CD14-positive monocyte (primary cell): ENCODE measurements at regions not wholly inside any gene's neighbourhood (a gene's known extent, or its start where the extent isn't known, plus 50 kb on each side); places are given as distances from the start of the nearest gene placed in this dataset.

Source experiments
- DNase-seq, 3 donors: peaks; one replicate each; pipeline ENCODE4 v3.0.0-alpha.2; 2011 to 2022
- H2AFZ ChIP-seq: 2 replicates; pipeline ENCODE4 v1.6.0; 2012; ENCODE audit warnings: mild to moderate bottlenecking, low read depth, low read length, inconsistent platforms; ENCODE audit not compliant: insufficient read depth, poor library complexity, severe bottlenecking
- H3K27ac ChIP-seq, 2 donors: 1 replicate in 1 of 2; 2 replicates in 1 of 2; pipeline ENCODE4 v1.5.1; 2012 to 2013; ENCODE audit warnings: low read length in 2 of 2, control low read depth in 1 of 2, inconsistent platforms in 1 of 2, low read depth in 1 of 2, mild to moderate bottlenecking in 1 of 2
- H3K27me3 ChIP-seq, 2 donors: one replicate each; pipeline versions ENCODE4 v1.6.0 to v1.6.1; 2011 to 2013; ENCODE audit warnings: low read length in 2 of 2; ENCODE audit not compliant: control insufficient read depth in 2 of 2, insufficient read depth in 2 of 2
- H3K36me3 ChIP-seq, 2 donors: replicated peaks in 1 of 2; 1 replicate in 1 of 2; 2 replicates in 1 of 2; pipeline versions ENCODE4 v1.5.1 to v1.6.1; 2012 to 2013; ENCODE audit warnings: low read length in 2 of 2, control low read depth in 1 of 2, inconsistent platforms in 1 of 2, mild to moderate bottlenecking in 1 of 2; ENCODE audit not compliant: insufficient read depth in 2 of 2, control insufficient read depth in 1 of 2
- H3K4me1 ChIP-seq, 2 donors: 1 replicate in 1 of 2; 2 replicates in 1 of 2; pipeline versions ENCODE4 v1.5.1 to v1.6.1; 2012 to 2013; ENCODE audit warnings: low read length in 2 of 2, control low read depth in 1 of 2, inconsistent platforms in 1 of 2, mild to moderate bottlenecking in 1 of 2, moderate library complexity in 1 of 2; ENCODE audit not compliant: insufficient read depth in 2 of 2, control insufficient read depth in 1 of 2
- H3K4me2 ChIP-seq: replicated peaks from 2 replicates; pipeline ENCODE3; 2012; ENCODE audit warnings: low read length, moderate library complexity, mild to moderate bottlenecking; ENCODE audit not compliant: poor library complexity, severe bottlenecking; ENCODE audit errors: extremely low read depth
- H3K4me3 ChIP-seq, 3 experiments: fragments of 200-600 bp in 1 of 3; sonication (generic) in 1 of 3; replicated peaks in 1 of 3; 1 replicate in 2 of 3; 2 replicates in 1 of 3; pipeline ENCODE4 v1.5.1; 2011 to 2013; ENCODE audit warnings: low read length in 3 of 3, mild to moderate bottlenecking in 3 of 3, control low read depth in 2 of 3, low read depth in 2 of 3, inconsistent platforms in 1 of 3, moderate library complexity in 1 of 3
- H3K79me2 ChIP-seq: 2 replicates; pipeline ENCODE4 v1.6.0; 2012; ENCODE audit warnings: mild to moderate bottlenecking, control low read depth, inconsistent platforms, low read length, moderate library complexity; ENCODE audit not compliant: insufficient read depth
- H3K9ac ChIP-seq: 2 replicates; pipeline ENCODE4 v1.6.0; 2017; ENCODE audit warnings: low read length, mild to moderate bottlenecking; ENCODE audit not compliant: insufficient read depth, poor library complexity, severe bottlenecking
- H3K9me3 ChIP-seq, 2 donors: replicated peaks in 1 of 2; 1 replicate in 1 of 2; 2 replicates in 1 of 2; pipeline versions ENCODE4 v1.5.1 to v1.6.1; 2012 to 2013; ENCODE audit warnings: low read length in 2 of 2, control low read depth in 1 of 2; ENCODE audit not compliant: control insufficient read depth in 1 of 2, insufficient read depth in 1 of 2
- H4K20me1 ChIP-seq: 2 replicates; pipeline ENCODE4 v1.6.0; 2012; ENCODE audit warnings: mild to moderate bottlenecking, low read length, control low read depth, moderate library complexity; ENCODE audit not compliant: insufficient read depth
- H3K27ac Mint-ChIP-seq, 7 donors: one replicate each; pipeline ENCODE4 v1.8.0; 2020; ENCODE audit warnings: mild to moderate bottlenecking in 7 of 7, mixed read lengths in 7 of 7, moderate library complexity in 6 of 7, inconsistent platforms in 2 of 7
- H3K27me3 Mint-ChIP-seq, 3 donors: one replicate each; pipeline ENCODE4 v1.8.0; 2021 to 2022; ENCODE audit warnings: low read depth in 3 of 3, mild to moderate bottlenecking in 3 of 3, mixed read lengths in 3 of 3, moderate library complexity in 3 of 3, inconsistent platforms in 1 of 3
- H3K36me3 Mint-ChIP-seq, 2 donors: one replicate each; pipeline ENCODE4 v1.8.0; 2020; ENCODE audit warnings: mixed read lengths in 2 of 2, inconsistent platforms in 1 of 2, mild to moderate bottlenecking in 1 of 2
- H3K4me1 Mint-ChIP-seq: one replicate; pipeline ENCODE4 v1.8.0; 2020; ENCODE audit warnings: mild to moderate bottlenecking, mixed read lengths
- H3K4me3 Mint-ChIP-seq, 2 donors: one replicate each; pipeline ENCODE4 v1.8.0; 2020; ENCODE audit warnings: mild to moderate bottlenecking in 2 of 2, mixed read lengths in 2 of 2, moderate library complexity in 1 of 2
- H3K9me3 Mint-ChIP-seq, 7 donors: one replicate each; pipeline ENCODE4 v1.8.0; 2020 to 2022; ENCODE audit warnings: mixed read lengths in 7 of 7, mild to moderate bottlenecking in 6 of 7, moderate library complexity in 6 of 7, inconsistent platforms in 2 of 7
- CTCF ChIP-seq: fragments of 200-600 bp; IDR thresholded peaks from one replicate; pipeline ENCODE4 v1.8.0; 2022; ENCODE audit warnings: antibody characterized with exemption, mild to moderate bottlenecking
- WGBS: methylation state at CpG from one replicate; pipeline ENCODE4 v1.1.5; 2013; ENCODE audit warnings: missing lambda C conversion rate; ENCODE audit not compliant: insufficient coverage; 5-methylcytosine and 5-hydroxymethylcytosine counted together
- intact Hi-C, 2 donors: fragments of 100-400 bp; cut with micrococcal nuclease; formaldehyde crosslinking; loops; one replicate each; pipeline versions ENCODE4 v1.15.0 to v1.15.1; 2023

GRCh38 chr11:29326757-29327156 lies 690.1 kb downstream of the KCNA4 start:
- Histone ChIP-seq H3K4me3 (no peak overlapping the region), H3K9me3 (no peaks in the 10 kb centered on the region), H3K79me2 (no peaks in the 10 kb centered on the region), H4K20me1 (no peaks in the 10 kb centered on the region), H2AFZ (no peak overlapping the region), H3K27me3 (no peaks in the 10 kb centered on the region), H3K4me1 (no peaks in the 10 kb centered on the region), H3K4me2 (no peak overlapping the region), H3K36me3 (no peaks in the 10 kb centered on the region), H3K27ac (no peak overlapping the region), H3K9ac (no peak overlapping the region)
- H3K4me1 Mint-ChIP-seq: no peaks in the 10 kb centered on the region
- no peaks in the 10 kb centered on the region for H3K36me3 Mint-ChIP-seq
- intact Hi-C loops: no loop called here
- no peak overlapping the region for H3K27ac Mint-ChIP-seq
- DNase-seq: no peak
- no peak overlapping the region for H3K4me3 Mint-ChIP-seq
- H3K27me3 Mint-ChIP-seq: peaks cover 0 to 1% (median 0%) of the 10 kb centered on the region in 3 donors
- TF ChIP-seq CTCF: no peak
- no peaks in the 10 kb centered on the region for H3K9me3 Mint-ChIP-seq
- WGBS: 100% methylated on average over 1 of the region's 3 CpGs

GRCh38 chr11:29324328-29324727 lies 692.5 kb downstream of the KCNA4 start:
- no peaks in the 10 kb centered on the region for H3K36me3 Mint-ChIP-seq

More at GRCh38 chr11:29324328-29324727, 692.5 kb downstream of the KCNA4 start:
- H3K4me1 Mint-ChIP-seq: no peaks in the 10 kb centered on the region
- H3K4me3 ChIP-seq: no peak overlapping the region
- no peaks in the 10 kb centered on the region for H4K20me1 ChIP-seq
- peaks cover 0 to 1% (median 0%) of the 10 kb centered on the region in 3 donors for H3K27me3 Mint-ChIP-seq
- no peak overlapping the region for H3K27ac Mint-ChIP-seq
- DNase-seq: no peak
- intact Hi-C loops: no loop called here
- H3K27ac ChIP-seq: no peak overlapping the region
- H3K9ac ChIP-seq: no peak overlapping the region
- H3K36me3 ChIP-seq: no peaks in the 10 kb centered on the region
- no peak overlapping the region for H2AFZ ChIP-seq
- H3K9me3 ChIP-seq: no peaks in the 10 kb centered on the region
- no peaks in the 10 kb centered on the region for H3K27me3 ChIP-seq
- H3K4me3 Mint-ChIP-seq: no peak overlapping the region
- no peak for TF ChIP-seq CTCF
- H3K4me2 ChIP-seq: no peak overlapping the region
- no peaks in the 10 kb centered on the region for H3K4me1 ChIP-seq
- H3K9me3 Mint-ChIP-seq: no peaks in the 10 kb centered on the region
- H3K79me2 ChIP-seq: no peaks in the 10 kb centered on the region
